Upper lobe of right lung (tissue), 1 donor: ENCODE measurements at regions not wholly inside any gene's neighbourhood (a gene's known extent, or its start where the extent isn't known, plus 50 kb on each side); places are given as distances from the start of the nearest gene placed in this dataset.
"Not testable (repeated sequence)": the region's sequence is repeated elsewhere in the genome, so short reads cannot be mapped to it uniquely, and the experiment has no call there.

Experiments
- ATAC-seq: fragments of 200-7000 bp; cut with Tn5 transposase; one replicate; pipeline ENCODE4 v1.9.1; 2020; ENCODE audit warnings: mild to moderate bottlenecking, moderate library complexity
- DNase-seq: peaks from one replicate; pipeline ENCODE4 v3.0.0-alpha.2; 2020
- H3K27ac ChIP-seq: fragments of 200-600 bp; one replicate; pipeline ENCODE4 v1.8.0; 2022
- H3K27me3 ChIP-seq: fragments of 200-600 bp; one replicate; pipeline ENCODE4 v1.8.0; 2022; ENCODE audit warnings: mild to moderate bottlenecking
- H3K36me3 ChIP-seq: fragments of 200-600 bp; one replicate; pipeline ENCODE4 v1.8.0; 2022
- H3K4me1 ChIP-seq: fragments of 200-600 bp; one replicate; pipeline ENCODE4 v1.8.0; 2022
- H3K4me3 ChIP-seq: fragments of 200-600 bp; one replicate; pipeline ENCODE4 v1.8.0; 2022; ENCODE audit warnings: mild to moderate bottlenecking
- H3K9me3 ChIP-seq: fragments of 200-600 bp; one replicate; pipeline ENCODE4 v1.8.0; 2022
- CTCF ChIP-seq: fragments of 200-600 bp; IDR thresholded peaks from one replicate; pipeline ENCODE4 v1.8.0; 2022; ENCODE audit warnings: antibody characterized with exemption
- intact Hi-C: fragments of 100-400 bp; cut with DNase I; formaldehyde crosslinking; loops from one replicate; pipeline ENCODE4 v1.11.0; 2022
- donor health status: DM: no; HTN: yes; CAD: no; lungs with severe emphysema.

- Histone ChIP-seq H3K27me3 (no peaks in the 10 kb centered on the region), H3K36me3 (no peaks in the 10 kb centered on the region), H3K4me3 (no peak overlapping the region), H3K9me3 (no peaks in the 10 kb centered on the region), H3K27ac (no peak overlapping the region), H3K4me1 (no peaks in the 10 kb centered on the region)
- TF ChIP-seq CTCF, result no peak
- intact Hi-C loops, result no loop called here
- no peak for DNase-seq
- no peak for ATAC-seq
These were observed 443.4 kb downstream of the TECRL start for GRCh38 chr4:63965875-63966274.

GRCh38 chr4:63942706-63943286 is 466.5 kb downstream of the TECRL start:
- H3K4me1 ChIP-seq, intact Hi-C loops: not testable (repeated sequence)
- DNase-seq, result peak; percentile 48

GRCh38 chr4:63937961-63938360 is 471.3 kb downstream of the TECRL start:
- ATAC-seq, result peak; percentile 58
- no peak for DNase-seq
- intact Hi-C loops, result no loop called here

More at GRCh38 chr4:63942706-63943286, 466.5 kb downstream of the TECRL start:
- H3K27me3 ChIP-seq, H3K27ac ChIP-seq, ATAC-seq, H3K4me3 ChIP-seq, H3K36me3 ChIP-seq, H3K9me3 ChIP-seq: not testable (repeated sequence)

GRCh38 chr4:63922146-63922545 is 487.1 kb downstream of the TECRL start:
- TF ChIP-seq CTCF, result no peak
- Histone ChIP-seq H3K4me3 (no peak overlapping the region), H3K9me3 (no peaks in the 10 kb centered on the region), H3K27ac (no peak overlapping the region), H3K27me3 (no peaks in the 10 kb centered on the region), H3K4me1 (no peaks in the 10 kb centered on the region), H3K36me3 (no peaks in the 10 kb centered on the region)
- ATAC-seq, result no peak
- no peak for DNase-seq
- intact Hi-C loops, result no loop called here

More at GRCh38 chr4:63937961-63938360, 471.3 kb downstream of the TECRL start:
- no peak overlapping the region for H3K4me3 ChIP-seq
- TF ChIP-seq CTCF, result no peak
- H3K27ac ChIP-seq, result no peak overlapping the region
- no peaks in the 10 kb centered on the region for H3K4me1 ChIP-seq
- H3K27me3 ChIP-seq, result no peaks in the 10 kb centered on the region
- no peaks in the 10 kb centered on the region for H3K9me3 ChIP-seq
- H3K36me3 ChIP-seq, result no peaks in the 10 kb centered on the region

GRCh38 chr4:63921561-63921960 is 487.7 kb downstream of the TECRL start:
- Histone ChIP-seq H3K9me3 (no peaks in the 10 kb centered on the region), H3K4me1 (no peaks in the 10 kb centered on the region), H3K4me3 (no peak overlapping the region), H3K27me3 (no peaks in the 10 kb centered on the region), H3K27ac (no peak overlapping the region), H3K36me3 (no peaks in the 10 kb centered on the region)
- no peak for TF ChIP-seq CTCF
- DNase-seq (no peak), ATAC-seq (no peak)
- intact Hi-C loops, result no loop called here

GRCh38 chr4:63919636-63920365 is 489.4 kb downstream of the TECRL start:
- Histone ChIP-seq H3K4me3 (no peak overlapping the region), H3K27ac (no peak overlapping the region), H3K36me3 (no peaks in the 10 kb centered on the region), H3K27me3 (no peaks in the 10 kb centered on the region), H3K4me1 (no peaks in the 10 kb centered on the region), H3K9me3 (no peaks in the 10 kb centered on the region)
- ATAC-seq (no peak), DNase-seq (no peak)
- TF ChIP-seq CTCF, result no peak
- intact Hi-C loops, result no loop called here
